ENCODE measurements at regions not wholly inside any gene's neighbourhood (a gene's known extent, or its start where the extent isn't known, plus 50 kb on each side); places are given as distances from the start of the nearest gene placed in this dataset.

GRCh38 chr6:146974351-146974750 lies 229.9 kb upstream of the STXBP5 start:
- no peak for DNase-seq (ENCODE audit: low spot score)
- in situ Hi-C loops (cut with MboI; ENCODE audit: low pct_unique_long_range_greater_than_20kb, low sequenced_read_pairs, unreplicated experiment), result no loop called here
- TF ChIP-seq, protein P1, sequence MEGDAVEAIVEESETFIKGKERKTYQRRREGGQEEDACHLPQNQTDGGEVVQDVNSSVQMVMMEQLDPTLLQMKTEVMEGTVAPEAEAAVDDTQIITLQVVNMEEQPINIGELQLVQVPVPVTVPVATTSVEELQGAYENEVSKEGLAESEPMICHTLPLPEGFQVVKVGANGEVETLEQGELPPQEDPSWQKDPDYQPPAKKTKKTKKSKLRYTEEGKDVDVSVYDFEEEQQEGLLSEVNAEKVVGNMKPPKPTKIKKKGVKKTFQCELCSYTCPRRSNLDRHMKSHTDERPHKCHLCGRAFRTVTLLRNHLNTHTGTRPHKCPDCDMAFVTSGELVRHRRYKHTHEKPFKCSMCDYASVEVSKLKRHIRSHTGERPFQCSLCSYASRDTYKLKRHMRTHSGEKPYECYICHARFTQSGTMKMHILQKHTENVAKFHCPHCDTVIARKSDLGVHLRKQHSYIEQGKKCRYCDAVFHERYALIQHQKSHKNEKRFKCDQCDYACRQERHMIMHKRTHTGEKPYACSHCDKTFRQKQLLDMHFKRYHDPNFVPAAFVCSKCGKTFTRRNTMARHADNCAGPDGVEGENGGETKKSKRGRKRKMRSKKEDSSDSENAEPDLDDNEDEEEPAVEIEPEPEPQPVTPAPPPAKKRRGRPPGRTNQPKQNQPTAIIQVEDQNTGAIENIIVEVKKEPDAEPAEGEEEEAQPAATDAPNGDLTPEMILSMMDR (IDR thresholded peaks at IDR 0.05; ENCODE audit: extremely low read depth, insufficient read depth, missing control alignments), result no peak

DNA sequence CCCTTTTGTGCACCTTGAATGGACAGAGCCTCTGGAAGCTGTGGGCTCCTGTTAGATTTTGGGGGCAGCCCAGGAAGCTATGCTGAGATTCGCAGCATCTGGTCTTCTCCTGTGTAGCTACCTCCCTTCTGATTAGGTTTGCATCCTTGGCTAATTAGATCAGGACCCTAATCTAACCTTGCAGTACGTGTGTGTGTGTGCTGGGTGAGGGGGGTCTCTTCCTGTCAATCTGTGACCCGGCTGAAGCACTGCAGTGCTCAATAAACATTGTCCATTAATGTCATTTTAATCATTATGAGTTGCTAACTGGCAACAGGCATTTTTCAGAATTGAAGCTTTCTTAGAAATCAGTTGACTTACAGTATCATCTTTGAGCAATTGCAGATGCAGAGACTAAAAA lies 229.1 kb upstream of the STXBP5 start:
- TF ChIP-seq, protein P1 (IDR thresholded peaks at IDR 0.05; ENCODE audit: extremely low read depth, insufficient read depth, missing control alignments), result no peak
- in situ Hi-C loops (cut with MboI; ENCODE audit: low pct_unique_long_range_greater_than_20kb, low sequenced_read_pairs, unreplicated experiment), result no loop called here
- DNase-seq (ENCODE audit: low spot score), result no peak

- no peak for DNase-seq (ENCODE audit: low spot score)
- TF ChIP-seq, protein P1 (IDR thresholded peaks at IDR 0.05; ENCODE audit: extremely low read depth, insufficient read depth, missing control alignments), result no peak
- in situ Hi-C loops (cut with MboI; ENCODE audit: low pct_unique_long_range_greater_than_20kb, low sequenced_read_pairs, unreplicated experiment), result no loop called here
Measured at GRCh38 chr6:146980900-146981329, 223.3 kb upstream of the STXBP5 start.

GRCh38 chr6:146981981-146982380 lies 222.2 kb upstream of the STXBP5 start:
- in situ Hi-C loops (cut with MboI; ENCODE audit: low pct_unique_long_range_greater_than_20kb, low sequenced_read_pairs, unreplicated experiment), result no loop called here
- TF ChIP-seq, protein P1 (IDR thresholded peaks at IDR 0.05; ENCODE audit: extremely low read depth, insufficient read depth, missing control alignments), result no peak
- no peak for DNase-seq (ENCODE audit: low spot score)

DNA sequence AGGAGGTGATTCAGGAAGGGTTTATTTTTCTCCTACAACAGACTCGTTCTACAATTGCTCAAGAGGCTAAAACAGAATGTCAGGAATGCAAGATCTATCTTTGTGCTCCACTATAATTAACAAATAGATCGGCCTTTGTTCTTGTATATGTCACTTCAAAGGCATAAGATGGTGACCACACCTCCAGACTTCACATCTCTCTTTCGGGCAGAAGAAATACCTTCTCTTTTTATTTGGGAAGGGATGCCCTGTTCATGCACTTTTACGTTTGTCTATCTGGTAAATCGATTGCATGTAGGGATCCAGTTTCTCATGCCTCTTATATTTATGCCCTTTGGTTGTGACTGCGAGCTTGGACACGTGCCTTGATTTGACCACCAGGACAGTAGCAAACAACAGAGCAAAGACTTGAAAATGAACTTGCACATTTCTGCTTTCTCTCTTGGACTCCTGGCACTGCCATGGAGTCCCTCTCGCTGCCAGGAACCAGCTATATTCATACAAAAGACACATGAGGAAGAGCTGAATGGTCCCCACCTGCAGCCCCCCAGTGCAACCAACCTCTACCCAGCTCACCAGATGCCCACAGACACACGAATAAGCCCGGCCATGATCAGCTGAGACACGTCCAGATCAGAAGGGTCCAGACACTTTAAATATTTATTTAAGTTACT lies 219.8 kb upstream of the STXBP5 start:
- in situ Hi-C loops (cut with MboI; ENCODE audit: low pct_unique_long_range_greater_than_20kb, low sequenced_read_pairs, unreplicated experiment), result no loop called here
- TF ChIP-seq, protein P1 (IDR thresholded peaks at IDR 0.05; ENCODE audit: extremely low read depth, insufficient read depth, missing control alignments), result no peak
- no peak for DNase-seq (ENCODE audit: low spot score)

DNA sequence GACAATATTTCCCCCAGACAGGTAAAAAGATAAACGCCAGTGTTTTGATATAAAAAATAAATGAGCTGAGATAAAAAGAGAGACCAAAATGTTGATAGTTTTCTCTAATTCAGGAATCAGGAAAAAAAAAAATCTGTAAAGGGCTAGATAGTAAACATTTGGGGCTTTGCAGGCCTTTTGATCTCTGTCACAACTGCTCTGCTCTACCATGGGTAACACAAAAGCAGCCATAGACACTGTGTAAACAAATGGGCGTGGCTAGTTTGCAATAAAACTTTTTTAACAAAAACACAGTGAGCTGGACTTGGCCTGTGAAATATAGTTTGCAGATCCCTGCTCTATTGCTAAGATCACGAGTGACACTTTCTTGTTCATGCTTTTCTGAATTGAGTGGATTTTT lies 219.1 kb upstream of the STXBP5 start:
- DNase-seq (ENCODE audit: low spot score), result no peak
- in situ Hi-C loops (cut with MboI; ENCODE audit: low pct_unique_long_range_greater_than_20kb, low sequenced_read_pairs, unreplicated experiment), result no loop called here
- TF ChIP-seq, protein P1 (IDR thresholded peaks at IDR 0.05; ENCODE audit: extremely low read depth, insufficient read depth, missing control alignments), result no peak
